ENCODE measurements at regions not wholly inside any gene's neighbourhood (a gene's known extent, or its start where the extent isn't known, plus 50 kb on each side); places are given as distances from the start of the nearest gene placed in this dataset.

GRCh38 chr14:55807053-55807880, 227.3 kb downstream of the KTN1 start:
- TF ChIP-seq CTCF (IDR thresholded peaks at IDR 0.05; ENCODE audit: borderline replicate concordance, extremely low read depth, low read length, poor library complexity, severe bottlenecking) (peak; percentile 19), EZH2 (IDR thresholded peaks at IDR 0.05; ENCODE audit: borderline replicate concordance, low read depth, low read length, severe bottlenecking) (no peak)

Measured in DND-41 (cell line).